Common myeloid progenitor, CD34-positive (primary cell): ENCODE measurements at regions not wholly inside any gene's neighbourhood (a gene's known extent, or its start where the extent isn't known, plus 50 kb on each side); places are given as distances from the start of the nearest gene placed in this dataset.

Experiments used
- CTCF ChIA-PET: fragments of 350-600 bp; sonication (Branson Sonifier 250); formaldehyde crosslinking; loops from one replicate; lab custom pipeline; 2021; ENCODE audit warnings: antibody characterized with exemption; lab: Charles Lee
- POLR2A ChIA-PET: fragments of 350-600 bp; sonication (Branson Sonifier 250); formaldehyde crosslinking; loops from one replicate; lab custom pipeline; 2021; ENCODE audit warnings: antibody characterized with exemption; lab: Charles Lee
- DNase-seq, 3 donors: peaks; one replicate each; pipeline versions ENCODE4 v3.0.0 to v3.0.0-alpha.2; 2013
- H3K27ac ChIP-seq, 2 experiments: 1 replicate in 1 of 2; 2 replicates in 1 of 2; pipeline ENCODE4 v1.7.0; 2013; ENCODE audit warnings: inconsistent platforms in 2 of 2, low read length in 2 of 2, mild to moderate bottlenecking in 2 of 2, low read depth in 1 of 2, moderate library complexity in 1 of 2; ENCODE audit not compliant: severe bottlenecking in 2 of 2, insufficient read depth in 1 of 2, poor library complexity in 1 of 2
- H3K27me3 ChIP-seq, 5 experiments: replicated peaks in 2 of 5; 1 replicate in 3 of 5; 2 replicates in 2 of 5; pipeline versions ENCODE4 v1.6.1 to v1.7.0; 2013; ENCODE audit warnings: low read length in 4 of 5, mild to moderate bottlenecking in 2 of 5, moderate library complexity in 2 of 5, inconsistent platforms in 1 of 5; ENCODE audit not compliant: insufficient read depth in 5 of 5, control insufficient read depth in 4 of 5
- H3K36me3 ChIP-seq, 4 experiments: 1 replicate in 2 of 4; 2 replicates in 2 of 4; pipeline versions ENCODE4 v1.6.1 to v1.7.0; 2013; ENCODE audit warnings: low read length in 3 of 4, control low read depth in 1 of 4, mild to moderate bottlenecking in 1 of 4; ENCODE audit not compliant: control insufficient read depth in 4 of 4, insufficient read depth in 4 of 4
- H3K4me1 ChIP-seq, 4 experiments: 1 replicate in 3 of 4; 2 replicates in 1 of 4; pipeline versions ENCODE4 v1.6.1 to v1.7.1; 2013; ENCODE audit warnings: low read length in 3 of 4, mild to moderate bottlenecking in 3 of 4, control low read depth in 1 of 4, inconsistent platforms in 1 of 4, moderate library complexity in 1 of 4; ENCODE audit not compliant: control insufficient read depth in 4 of 4, insufficient read depth in 4 of 4; ENCODE audit errors: control extremely low read depth in 1 of 4
- H3K4me3 ChIP-seq, 7 experiments: 1 replicate in 4 of 7; 2 replicates in 3 of 7; pipeline versions ENCODE4 v1.5.1 to v1.7.0; 2013; ENCODE audit warnings: mild to moderate bottlenecking in 7 of 7, low read length in 6 of 7, moderate library complexity in 6 of 7, inconsistent platforms in 2 of 7, low read depth in 2 of 7, control low read depth in 1 of 7; ENCODE audit not compliant: insufficient read depth in 4 of 7, control insufficient read depth in 1 of 7; ENCODE audit errors: extremely low read depth in 1 of 7
- H3K9me3 ChIP-seq, 5 experiments: 1 replicate in 4 of 5; 2 replicates in 1 of 5; pipeline versions ENCODE4 v1.6.1 to v1.7.1; 2013; ENCODE audit warnings: low read length in 4 of 5, mild to moderate bottlenecking in 2 of 5, inconsistent platforms in 1 of 5, low read depth in 1 of 5, moderate library complexity in 1 of 5; ENCODE audit not compliant: control insufficient read depth in 4 of 5, insufficient read depth in 2 of 5; ENCODE audit errors: control extremely low read depth in 1 of 5
- WGBS: methylation state at CpG from one replicate; pipeline ENCODE4 v1.1.5; 2013; ENCODE audit not compliant: insufficient coverage; 5-methylcytosine and 5-hydroxymethylcytosine counted together

GRCh38 chr2:3008561-3008960, 369.1 kb downstream of the EIPR1 start:
- POLR2A ChIA-PET: no interaction called here
- whole genome bisulfite sequencing: 71% methylated on average over 1 of the region's 4 CpGs
- Histone ChIP-seq H3K4me1 (peaks cover 0 to 2% (median 0%) of the 10 kb centered on the region in 4 experiments), H3K27me3 (peaks cover 0 to 19% (median 2%) of the 10 kb centered on the region in 5 experiments), H3K9me3 (peaks cover 0 to 4% (median 1%) of the 10 kb centered on the region in 5 experiments), H3K27ac (no peak overlapping the region), H3K4me3 (no peak overlapping the region), H3K36me3 (no peaks in the 10 kb centered on the region)
- CTCF ChIA-PET: no interaction called here
- no peak for DNase-seq

- Histone ChIP-seq H3K4me3 (no peak overlapping the region), H3K4me1 (peaks cover 0 to 2% (median 0%) of the 10 kb centered on the region in 4 experiments), H3K27ac (no peak overlapping the region), H3K9me3 (peaks cover 0 to 2% (median 0%) of the 10 kb centered on the region in 5 experiments), H3K36me3 (no peaks in the 10 kb centered on the region), H3K27me3 (peaks cover 0 to 21% (median 2%) of the 10 kb centered on the region in 5 experiments)
- 99% methylated on average over 4 of the region's 6 CpGs for WGBS
- ChIA-PET POLR2A (no interaction called here), CTCF (interaction anchor here (1.0 kb wide), 1 partner anchor 12 kb away, joined by 3 read pairs; no protein-coding TSS in a partner anchor)
- no peak for DNase-seq
Measured at GRCh38 chr2:3007135-3007534, 370.5 kb downstream of the EIPR1 start.

GRCh38 chr2:3005859-3006501, 371.6 kb downstream of the EIPR1 start:
- DNase-seq: no peak
- H3K4me3 ChIP-seq: no peak overlapping the region
- 85% methylated on average over 9 of the region's 12 CpGs for WGBS
- H3K27me3 ChIP-seq: peaks cover 0 to 26% (median 4%) of the 10 kb centered on the region in 5 experiments
- ChIA-PET POLR2A (no interaction called here), CTCF (no interaction called here)
- peaks cover 0 to 1% (median 0%) of the 10 kb centered on the region in 5 experiments for H3K9me3 ChIP-seq
- H3K36me3 ChIP-seq: no peaks in the 10 kb centered on the region
- H3K27ac ChIP-seq: no peak overlapping the region
- H3K4me1 ChIP-seq: peaks cover 0 to 2% (median 0%) of the 10 kb centered on the region in 4 experiments

- Histone ChIP-seq H3K4me1 (peaks cover 0 to 2% (median 0%) of the 10 kb centered on the region in 4 experiments), H3K27ac (no peak overlapping the region), H3K27me3 (peaks cover 0 to 12% (median 3%) of the 10 kb centered on the region in 5 experiments), H3K9me3 (peaks cover 0 to 1% (median 0%) of the 10 kb centered on the region in 5 experiments), H3K36me3 (no peaks in the 10 kb centered on the region), H3K4me3 (no peak overlapping the region)
- ChIA-PET CTCF (no interaction called here), POLR2A (interaction anchor here (1.1 kb wide), 1 partner anchor 68 kb away, joined by 3 read pairs; no protein-coding TSS in a partner anchor)
- WGBS: 37% methylated on average over 10 of the region's 18 CpGs
- DNase-seq: peak; percentile 9 to 40 (median 26)
Measured at GRCh38 chr2:3001615-3002560, 375.7 kb downstream of the EIPR1 start.

- Histone ChIP-seq H3K27me3 (peaks cover 0 to 12% (median 3%) of the 10 kb centered on the region in 5 experiments), H3K9me3 (peaks cover 0 to 1% (median 0%) of the 10 kb centered on the region in 5 experiments), H3K36me3 (no peaks in the 10 kb centered on the region), H3K4me1 (peaks cover 0 to 2% (median 0%) of the 10 kb centered on the region in 4 experiments), H3K27ac (no peak overlapping the region), H3K4me3 (no peak overlapping the region)
- ChIA-PET POLR2A (interaction anchor here (1.1 kb wide), 1 partner anchor 67 kb away, joined by 3 read pairs; no protein-coding TSS in a partner anchor), CTCF (no interaction called here)
- 80% methylated on average over 5 of the region's 6 CpGs for WGBS
- DNase-seq: no peak
Measured at GRCh38 chr2:3000968-3001367, 376.6 kb downstream of the EIPR1 start.

GRCh38 chr2:3000125-3000524, 377.5 kb downstream of the EIPR1 start:
- Histone ChIP-seq H3K27ac (no peak overlapping the region), H3K9me3 (peaks cover 0 to 1% (median 0%) of the 10 kb centered on the region in 5 experiments), H3K4me3 (no peak overlapping the region), H3K4me1 (no peaks in the 10 kb centered on the region), H3K27me3 (peaks cover 0 to 14% (median 3%) of the 10 kb centered on the region in 5 experiments), H3K36me3 (no peaks in the 10 kb centered on the region)
- no peak for DNase-seq
- POLR2A ChIA-PET: no interaction called here
- 96% methylated on average over 8 of the region's 8 CpGs for WGBS
- CTCF ChIA-PET: no interaction called here
